HG02642 (cell line): ENCODE measurements at regions not wholly inside any gene's neighbourhood (a gene's known extent, or its start where the extent isn't known, plus 50 kb on each side); places are given as distances from the start of the nearest gene placed in this dataset.
"Not testable (repeated sequence)": the region's sequence is repeated elsewhere in the genome, so short reads cannot be mapped to it uniquely, and the experiment has no call there.

ENCODE experiments used
- ATAC-seq: cut with Tn5 transposase; IDR thresholded peaks from one replicate; pipeline ENCODE4 v1.9.1; 2021; ENCODE audit warnings: mild to moderate bottlenecking; ENCODE audit not compliant: unreplicated experiment, poor library complexity

- ATAC-seq: no peak
Measured at GRCh38 chr2:173463846-173464245, 109.2 kb downstream of the CDCA7 start.

DNA sequence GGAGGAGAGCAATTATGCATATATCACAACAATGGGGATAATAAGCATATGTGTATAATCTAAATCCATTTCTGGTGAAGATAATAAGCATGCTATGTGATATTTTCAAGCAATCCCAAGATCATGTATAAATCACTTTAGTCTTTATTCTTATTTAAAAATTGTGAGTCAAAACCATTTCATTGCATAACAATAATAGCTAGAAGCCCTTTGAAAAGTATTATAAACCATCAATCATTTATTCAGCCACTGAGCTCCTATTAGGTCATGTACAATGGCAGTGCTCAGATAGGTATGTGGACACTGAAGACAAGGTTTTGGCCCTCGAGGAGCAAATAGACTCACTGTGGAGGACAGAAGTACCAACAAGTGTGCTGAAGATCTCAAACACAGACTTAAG, 113.1 kb downstream of the CDCA7 start:
- no peak for ATAC-seq

- no peak for ATAC-seq
Measured at GRCh38 chr2:173468266-173468793, 113.7 kb downstream of the CDCA7 start.

DNA sequence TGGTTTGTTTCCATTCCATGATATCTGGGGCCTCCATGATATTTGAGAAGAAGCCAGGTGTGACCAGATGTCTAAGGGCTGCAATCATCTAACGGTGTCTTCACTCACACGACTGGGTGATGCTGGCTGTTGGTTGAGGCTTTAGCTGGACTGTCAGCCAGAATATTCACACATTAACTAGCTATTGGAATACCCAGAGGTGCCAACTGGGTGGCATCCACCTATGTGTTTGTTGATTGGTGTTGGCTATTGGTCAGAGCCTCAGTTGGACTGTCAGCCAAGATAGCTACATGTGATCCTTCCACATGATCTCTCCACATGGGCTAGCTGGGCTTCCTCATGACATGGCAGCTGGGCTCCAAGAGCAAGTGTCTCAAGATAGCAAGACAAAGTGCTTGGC, 117.4 kb downstream of the CDCA7 start:
- ATAC-seq: no peak

GRCh38 chr2:173483137-173483536, 128.5 kb downstream of the CDCA7 start:
- no peak for ATAC-seq

GRCh38 chr2:173488861-173489260, 134.2 kb downstream of the CDCA7 start:
- ATAC-seq: no peak

DNA sequence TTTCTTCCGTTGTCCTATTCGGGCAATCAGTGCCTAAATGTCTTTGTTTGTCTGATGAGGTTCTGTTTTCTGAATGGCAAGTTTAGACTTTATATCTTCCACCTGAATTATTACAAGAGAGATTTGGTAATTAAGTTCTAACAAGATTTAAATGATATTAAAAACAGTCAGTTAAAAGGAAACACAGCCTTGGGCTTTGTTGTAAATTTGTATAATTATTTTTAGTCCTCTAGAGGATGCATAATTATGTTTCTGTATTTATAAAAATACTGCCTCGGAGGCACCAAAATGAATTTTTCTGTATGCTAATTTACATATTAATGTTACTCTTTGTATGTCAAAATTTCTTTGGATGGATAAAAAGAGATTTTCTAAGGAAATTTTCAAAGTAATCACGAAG, 136.7 kb downstream of the CDCA7 start:
- no peak for ATAC-seq

- ATAC-seq: no peak
Measured at GRCh38 chr2:173493874-173494273, 139.2 kb downstream of the CDCA7 start.

- no peak for ATAC-seq
Measured at GRCh38 chr2:173496746-173497145, 142.1 kb downstream of the CDCA7 start.

DNA sequence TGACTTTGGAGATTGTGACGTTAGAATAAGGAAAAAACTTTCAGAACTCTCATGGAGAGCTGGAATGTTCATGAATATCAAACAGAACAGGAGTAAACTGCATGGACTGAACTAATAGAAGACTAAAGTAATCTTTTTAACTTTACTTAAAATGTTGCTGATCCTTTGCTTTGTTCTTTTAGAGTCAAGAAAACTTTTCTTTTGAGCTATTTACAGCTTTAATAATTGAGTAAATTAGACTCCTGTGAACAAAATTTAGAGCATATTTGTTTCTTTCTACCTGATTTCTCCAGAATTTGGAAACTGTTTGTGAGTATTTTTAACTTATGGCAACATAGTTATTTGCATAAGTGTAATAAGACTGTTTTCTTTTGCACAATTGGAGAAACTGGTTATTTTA, 146.3 kb downstream of the CDCA7 start:
- ATAC-seq: no peak

- ATAC-seq: no peak
Measured at GRCh38 chr2:173502296-173502695, 147.6 kb downstream of the CDCA7 start.

DNA sequence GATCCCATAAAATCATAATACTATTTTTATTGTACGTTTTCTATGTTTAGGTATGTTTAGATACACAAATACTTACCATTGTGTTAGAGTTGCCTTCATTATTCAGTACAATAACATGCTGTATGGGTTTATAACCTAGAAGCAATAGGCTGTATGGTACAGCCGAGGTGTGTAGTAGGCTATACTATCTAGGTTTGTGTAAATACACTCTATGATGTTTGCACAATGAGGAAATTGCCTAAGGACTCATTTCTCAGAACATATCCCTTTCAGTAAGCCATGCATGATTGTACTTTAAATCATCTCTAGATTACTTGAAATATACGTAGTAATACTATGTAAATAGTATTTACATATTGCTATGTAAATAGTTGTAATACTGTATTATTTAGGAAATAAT, 156.7 kb downstream of the CDCA7 start:
- no peak for ATAC-seq

GRCh38 chr2:173511942-173512341, 157.3 kb downstream of the CDCA7 start:
- no peak for ATAC-seq

DNA sequence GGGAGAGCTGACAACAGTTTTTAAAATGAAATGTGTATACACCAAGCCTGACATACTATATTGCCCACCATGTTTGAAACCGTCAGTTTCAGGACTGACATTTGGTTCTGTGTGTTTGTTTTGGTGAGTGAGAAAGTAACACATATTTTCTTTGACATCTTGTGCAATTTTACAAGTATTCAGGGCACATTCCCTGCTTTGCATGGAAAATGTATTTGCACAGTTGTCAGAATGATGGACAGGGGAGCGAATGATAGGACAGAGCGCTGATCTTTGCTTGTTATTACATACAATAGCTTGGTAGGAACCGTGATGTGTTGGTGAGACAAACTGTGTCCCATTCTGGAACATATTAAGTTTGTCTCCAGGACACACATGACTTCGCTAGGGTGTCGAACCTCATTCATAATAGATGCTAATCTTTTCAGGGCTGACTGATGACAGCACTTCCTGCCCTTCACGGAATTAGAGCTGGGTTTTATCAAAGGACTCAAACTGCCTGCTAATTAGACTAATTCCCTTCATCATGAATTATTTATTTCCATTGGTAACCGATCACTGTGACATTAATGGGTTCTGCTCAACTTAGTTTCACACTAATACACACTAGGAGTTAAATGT, 158.5 kb downstream of the CDCA7 start:
- no peak for ATAC-seq

DNA sequence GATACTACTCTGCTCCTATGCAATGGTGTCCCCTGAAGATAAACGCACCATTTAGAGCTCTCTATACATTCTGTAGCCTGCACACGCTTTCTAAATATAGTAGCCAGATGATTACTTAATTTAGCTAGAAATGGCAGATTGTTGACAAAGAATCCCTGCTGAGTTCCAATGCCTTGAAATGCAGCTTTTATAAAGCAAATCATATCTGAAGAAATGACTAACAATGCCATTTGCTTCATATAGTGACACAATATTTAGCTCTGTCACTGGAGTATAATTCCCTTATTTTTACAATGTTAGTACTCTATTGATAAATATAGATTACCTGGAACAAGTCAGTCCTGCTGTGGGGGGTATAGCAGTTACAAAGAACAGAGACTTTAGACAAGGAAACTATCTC, 166.2 kb downstream of the CDCA7 start:
- no peak for ATAC-seq

GRCh38 chr2:173521450-173522192, 166.9 kb downstream of the CDCA7 start:
- no peak for ATAC-seq

- ATAC-seq: no peak
Measured at GRCh38 chr2:173523497-173523896, 168.8 kb downstream of the CDCA7 start.

DNA sequence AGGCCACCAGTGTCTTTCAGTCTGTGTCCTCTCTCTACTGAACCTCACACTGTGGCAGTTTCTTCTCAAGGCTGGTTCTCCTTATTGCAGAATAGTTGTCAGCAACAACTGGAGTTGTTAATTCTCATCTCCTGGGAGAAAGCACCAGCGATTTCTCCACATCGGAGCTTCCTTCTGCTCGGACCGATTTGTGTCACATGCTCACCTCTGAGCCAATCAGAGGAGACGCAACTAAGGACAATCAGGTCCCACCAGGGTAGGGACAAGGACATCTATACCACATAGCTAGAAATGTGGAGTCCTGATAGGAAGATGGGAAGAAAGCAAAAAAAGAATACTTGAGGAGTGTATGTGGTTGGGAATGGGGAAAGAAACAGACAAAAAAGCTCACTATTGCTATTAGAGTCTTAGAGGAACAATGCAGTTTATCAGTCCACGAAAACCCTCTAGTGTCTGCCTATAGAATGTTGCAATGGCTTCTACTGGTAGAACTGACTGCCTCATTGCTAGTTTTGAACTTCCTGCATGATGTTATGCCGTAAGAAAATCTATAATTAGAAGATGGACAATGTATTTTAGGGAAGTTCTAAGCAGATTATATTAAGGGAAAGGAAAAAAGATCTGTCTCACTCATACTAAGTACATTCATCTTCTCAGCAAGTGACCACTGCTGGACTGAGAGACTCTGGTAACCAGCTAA, 169.7 kb downstream of the CDCA7 start:
- no peak for ATAC-seq

GRCh38 chr2:173532732-173533531, 178.3 kb downstream of the CDCA7 start:
- ATAC-seq: not testable (repeated sequence)

- ATAC-seq: no peak
Measured at GRCh38 chr2:173537694-173538093, 183.0 kb downstream of the CDCA7 start.
